ENCODE measurements at regions not wholly inside any gene's neighbourhood (a gene's known extent, or its start where the extent isn't known, plus 50 kb on each side); places are given as distances from the start of the nearest gene placed in this dataset.
"Not testable (repeated sequence)": the region's sequence is repeated elsewhere in the genome, so short reads cannot be mapped to it uniquely, and the experiment has no call there.

DNA sequence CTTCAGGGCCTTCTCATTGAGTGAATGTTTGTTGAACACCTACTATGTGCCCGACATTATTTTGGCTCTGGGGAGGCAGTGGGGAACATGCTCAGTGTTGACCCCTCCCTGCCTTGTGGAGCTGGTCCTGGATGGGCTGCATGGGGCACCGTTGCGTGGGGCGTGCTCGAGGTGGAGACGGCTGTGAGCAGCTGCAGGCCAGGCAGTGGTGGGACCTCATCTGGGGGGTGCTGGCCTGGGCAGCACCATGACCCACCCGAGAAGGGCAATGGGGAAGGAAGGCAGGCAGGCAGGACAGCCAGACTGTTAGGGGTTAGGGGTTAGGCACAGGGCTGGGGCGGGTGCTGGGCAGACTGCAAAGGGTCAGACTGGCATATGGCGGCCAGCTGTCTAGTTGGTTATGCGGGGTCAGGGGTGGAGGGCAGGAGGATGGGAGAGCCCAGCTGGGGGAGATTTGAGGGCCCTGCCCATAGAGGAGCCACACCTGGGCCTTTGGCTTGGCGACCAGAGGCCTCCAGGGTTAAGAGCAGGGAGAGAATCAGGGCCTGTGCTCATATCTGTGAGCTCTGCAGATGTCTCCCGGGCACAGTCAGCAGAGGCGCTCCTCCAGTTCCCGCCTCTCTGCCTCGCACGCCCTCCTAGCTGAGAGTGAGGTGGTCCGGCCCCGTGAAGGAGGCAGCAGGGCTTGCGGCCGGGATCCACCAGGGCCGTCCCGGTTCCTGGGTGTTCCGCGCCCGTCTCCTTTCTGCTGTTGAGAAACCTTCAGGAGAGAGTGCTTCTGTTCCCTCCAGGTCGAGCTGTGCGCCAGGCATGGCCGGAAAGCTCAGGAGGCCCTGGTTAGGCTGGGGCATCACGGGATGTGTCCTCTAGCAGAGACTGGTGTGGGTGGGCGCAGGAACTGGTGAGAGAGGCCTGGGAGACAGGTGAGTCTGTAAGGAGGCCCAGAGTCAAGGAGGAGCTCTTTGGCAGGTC, 73.3 kb downstream of the RGS12 start:
- DNase-seq: no peak

DNA sequence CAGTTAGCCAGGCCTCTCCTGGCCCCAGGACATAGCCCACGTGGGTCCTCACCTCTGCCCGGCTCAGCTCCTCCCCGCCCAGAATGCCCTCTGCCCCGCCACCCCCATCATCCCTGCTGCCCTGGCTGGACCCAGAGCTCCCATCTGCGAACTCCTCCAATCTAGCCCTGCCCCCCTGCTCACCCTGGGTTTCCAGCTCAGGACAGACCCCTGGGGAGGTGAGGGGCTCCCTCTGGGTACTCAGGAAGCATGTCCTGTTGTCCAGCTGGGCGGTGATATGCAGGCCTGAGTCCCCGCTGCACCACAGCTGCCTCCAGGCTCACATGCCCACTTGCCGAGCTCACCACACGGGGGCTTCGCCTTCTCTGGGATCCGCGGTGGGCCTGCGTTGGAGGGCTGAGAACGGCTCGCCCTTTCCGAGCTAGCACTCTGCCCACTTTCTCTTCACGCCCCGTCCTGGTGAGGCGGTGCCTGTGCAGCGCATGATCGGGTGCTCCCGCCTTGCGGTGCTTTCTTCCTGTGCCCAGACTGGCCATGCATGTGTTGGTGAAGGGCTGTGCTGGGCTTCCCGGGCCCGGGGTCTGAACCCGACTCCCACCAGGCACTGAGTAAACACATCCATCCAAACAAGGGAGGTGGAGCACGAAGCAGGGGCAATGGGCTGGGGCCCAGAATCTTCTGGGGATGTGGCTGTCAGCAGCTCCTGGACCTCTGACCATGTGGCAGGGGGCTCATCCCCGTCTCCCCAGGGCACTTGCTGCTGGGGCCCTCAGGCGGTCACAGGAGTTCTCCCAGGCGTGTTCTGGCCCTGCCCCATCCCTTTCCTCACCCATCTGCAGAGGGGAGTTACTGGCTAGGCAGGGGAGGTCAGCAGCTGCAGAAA, 74.3 kb downstream of the RGS12 start:
- DNase-seq: no peak

GRCh38 chr4:3367866-3368265, 73.9 kb upstream of the HGFAC start:
- no peak for DNase-seq

GRCh38 chr4:3368334-3368733, 73.4 kb upstream of the HGFAC start:
- no peak for DNase-seq

DNA sequence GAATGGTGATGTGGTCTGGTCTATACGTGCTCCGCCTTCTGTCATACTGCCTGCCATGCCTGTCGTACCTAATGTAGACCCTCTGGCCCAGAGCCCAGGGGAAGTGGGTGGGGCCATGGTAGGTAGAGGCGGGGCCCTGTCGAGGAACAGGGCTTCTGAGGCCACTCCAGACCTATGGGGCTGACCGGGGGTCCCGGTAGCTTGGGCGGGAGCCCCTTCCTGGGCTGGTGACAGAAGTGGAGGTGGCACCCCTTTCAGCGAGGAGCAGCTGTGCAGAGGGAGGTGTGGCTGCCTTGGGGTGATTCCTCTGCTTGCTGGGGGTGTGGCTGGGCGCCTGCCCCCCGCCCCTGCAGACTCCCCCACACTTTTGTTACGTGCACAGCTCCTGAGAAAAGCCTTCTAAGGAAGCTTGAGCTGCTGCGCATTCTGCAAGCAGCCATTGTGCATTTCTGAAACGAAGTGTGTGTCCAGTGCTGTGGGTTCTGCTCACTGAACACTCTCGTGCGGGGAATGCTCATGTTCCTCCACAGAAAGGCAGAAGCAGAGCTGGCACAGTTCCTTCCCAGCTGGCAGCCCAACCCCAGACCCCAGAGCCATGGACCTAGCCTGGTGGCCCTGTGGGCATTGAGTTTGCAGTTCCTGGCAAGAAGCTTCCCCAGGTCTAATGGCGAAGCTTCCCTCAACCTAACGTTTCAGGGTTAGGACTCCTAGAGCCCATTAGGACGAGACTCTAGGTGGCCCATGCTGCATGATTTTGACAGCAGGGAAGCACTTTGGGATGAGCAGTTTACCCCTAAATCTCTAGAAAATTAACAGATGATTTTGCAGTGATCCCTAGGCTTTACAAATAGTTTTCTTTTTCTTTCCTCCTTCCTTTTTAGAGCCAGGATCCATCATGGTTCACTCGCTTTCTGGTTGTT, 72.7 kb upstream of the HGFAC start:
- DNase-seq: no peak

GRCh38 chr4:3369781-3370674, 71.7 kb upstream of the HGFAC start:
- no peak for DNase-seq

GRCh38 chr4:3371033-3372001, 70.5 kb upstream of the HGFAC start:
- DNase-seq: no peak

- DNase-seq: no peak
Measured at GRCh38 chr4:3372264-3372932, 69.4 kb upstream of the HGFAC start.

DNA sequence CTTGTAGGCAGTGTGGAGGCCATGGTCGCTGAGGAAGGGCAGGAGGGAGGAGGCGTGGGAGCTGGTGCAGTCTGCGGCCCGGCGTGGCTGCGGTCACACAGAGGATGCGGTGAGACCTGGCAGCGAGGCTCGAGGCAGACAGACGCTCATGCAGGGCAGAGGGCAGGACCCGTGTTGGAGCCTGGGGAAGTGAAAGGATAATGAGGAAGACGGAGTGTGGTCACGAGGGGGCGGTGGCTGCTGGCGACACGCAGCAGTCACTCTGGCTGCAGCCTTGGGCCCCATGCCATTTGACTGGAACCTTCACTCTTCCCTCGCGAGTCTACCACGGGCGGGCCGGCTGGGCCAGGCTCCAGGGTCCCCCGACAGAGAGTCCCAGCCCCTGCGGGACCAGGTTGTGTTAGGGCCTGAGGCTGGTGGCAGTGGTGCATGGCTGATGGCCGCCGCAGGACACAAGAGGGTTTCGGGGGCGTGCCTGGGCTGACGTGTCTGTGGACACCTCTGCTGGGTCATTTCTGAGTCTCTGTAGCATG, 68.8 kb upstream of the HGFAC start:
- DNase-seq: peak; percentile 65

DNA sequence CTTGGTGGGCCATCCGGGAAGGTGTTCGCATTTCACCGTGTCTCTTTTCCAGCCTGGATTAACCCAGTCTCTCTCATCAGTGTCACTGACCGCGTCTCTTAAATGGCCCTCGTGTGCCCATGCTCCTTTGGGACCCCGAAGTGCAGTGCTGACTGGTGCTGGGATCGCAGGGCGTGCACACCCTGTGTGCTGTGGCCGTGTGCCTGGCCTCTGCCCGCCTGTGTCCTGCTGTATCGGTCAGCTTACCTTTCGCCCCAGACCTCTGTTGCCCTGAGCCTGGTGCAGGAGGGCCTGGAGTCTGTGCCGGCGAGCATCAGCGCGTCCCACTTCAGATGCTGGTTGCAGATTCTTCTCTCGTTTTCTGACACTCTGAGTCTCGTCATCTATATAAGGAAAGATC, 68.3 kb upstream of the HGFAC start:
- no peak for DNase-seq

GRCh38 chr4:3374011-3374645, 67.6 kb upstream of the HGFAC start:
- no peak for DNase-seq

GRCh38 chr4:3374667-3375066, 67.1 kb upstream of the HGFAC start:
- no peak for DNase-seq

DNA sequence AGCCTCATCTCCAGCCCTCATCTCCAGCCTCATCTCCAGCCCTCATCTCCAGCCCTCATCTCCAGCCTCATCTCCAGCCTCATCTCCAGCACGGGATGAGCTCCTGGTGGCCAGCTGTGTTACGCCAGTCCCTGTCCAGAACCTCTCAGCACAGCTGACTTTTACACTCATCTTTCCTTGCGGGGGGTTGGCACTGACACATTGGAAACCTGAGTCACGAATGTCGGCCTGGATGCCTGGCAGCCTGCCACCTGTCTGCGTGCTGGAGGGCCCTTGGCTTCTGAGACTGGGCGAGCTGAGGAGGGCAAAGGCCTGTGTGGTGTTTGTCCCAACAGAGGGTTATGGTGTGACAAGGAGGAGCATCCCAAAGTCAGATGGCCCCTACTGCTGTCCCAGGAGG, 66.1 kb upstream of the HGFAC start:
- no peak for DNase-seq

DNA sequence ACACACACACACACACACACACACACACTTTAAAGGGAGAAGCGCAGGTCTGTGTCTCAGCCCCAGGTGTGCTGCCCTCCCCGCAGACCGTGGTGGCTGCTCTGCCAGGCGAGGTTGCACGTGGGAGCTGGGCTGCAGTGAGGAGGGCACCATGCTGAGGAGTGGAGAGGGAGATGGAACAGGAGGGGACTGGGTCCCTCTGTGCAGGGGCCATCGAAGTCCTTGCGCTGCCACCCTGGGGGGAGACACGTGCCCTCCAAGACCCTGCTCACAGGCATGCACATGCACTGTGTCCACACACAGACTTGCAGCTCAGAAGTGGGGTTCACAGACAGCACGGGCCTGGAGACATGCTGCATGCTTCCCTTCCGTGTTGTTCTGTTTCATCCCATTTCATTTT, 65.5 kb upstream of the HGFAC start:
- no peak for DNase-seq

GRCh38 chr4:3377557-3377956, 64.2 kb upstream of the HGFAC start:
- DNase-seq: no peak

GRCh38 chr4:3380336-3380735, 61.4 kb upstream of the HGFAC start:
- not testable (repeated sequence) for DNase-seq

DNA sequence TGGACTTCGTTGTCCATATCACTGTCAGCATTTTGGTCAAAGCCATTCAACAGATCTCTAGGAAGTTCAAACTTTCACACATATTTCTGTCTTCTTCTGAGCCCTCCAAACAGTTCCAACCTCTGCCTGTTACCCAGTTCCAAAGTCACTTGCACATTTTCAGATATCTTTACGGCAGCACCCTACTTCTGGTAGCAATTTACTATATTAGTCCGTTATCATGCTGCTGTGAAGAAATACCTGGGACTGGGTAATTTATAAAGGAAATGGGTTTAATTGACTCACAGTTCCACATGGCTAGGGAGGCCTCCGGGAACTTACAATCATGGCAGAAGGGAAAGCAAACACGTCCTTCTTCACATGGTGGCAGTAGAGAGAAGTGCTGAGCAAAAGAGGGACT, 60.6 kb upstream of the HGFAC start:
- not testable (repeated sequence) for DNase-seq

GRCh38 chr4:3382251-3382650, 59.5 kb upstream of the HGFAC start:
- no peak for DNase-seq

DNA sequence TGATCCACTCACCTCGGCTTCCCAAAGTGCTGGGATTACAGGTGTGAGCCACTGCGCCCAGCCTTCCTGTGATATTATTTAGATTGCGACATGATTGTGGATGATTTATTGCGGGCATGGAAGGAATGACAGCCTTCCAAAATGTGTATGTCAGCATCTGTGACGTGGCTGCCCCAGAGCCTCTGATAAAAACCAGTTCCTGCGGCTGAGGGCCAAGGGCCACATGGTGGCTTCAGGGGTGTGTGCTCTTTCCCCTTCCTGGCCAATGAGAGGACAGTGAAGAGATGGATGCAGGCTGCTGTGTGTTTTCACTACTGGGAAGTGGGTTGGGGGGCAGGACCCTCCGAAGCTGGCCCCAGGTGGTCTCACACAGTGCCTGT, 57.4 kb upstream of the HGFAC start:
- DNase-seq: no peak
